ENCODE measurements at regions not wholly inside any gene's neighbourhood (a gene's known extent, or its start where the extent isn't known, plus 50 kb on each side); places are given as distances from the start of the nearest gene placed in this dataset.

- intact Hi-C loops (cut with DNase I), result no loop called here
- ATAC-seq, result no peak
- 85% methylated on average over 5 of the region's 8 CpGs for WGBS (ENCODE audit: insufficient coverage, low coverage, low lambda C conversion rate, missing lambda C conversion rate)
These were observed 149.3 kb downstream of the TTLL2 start for GRCh38 chr6:167474171-167474570.

GRCh38 chr6:167474725-167475124, 149.8 kb downstream of the TTLL2 start:
- DNase-seq (no peak), ATAC-seq (peak in 2 of 4 donors; percentile 28 to 30)
- WGBS (ENCODE audit: insufficient coverage, low coverage, low lambda C conversion rate, missing lambda C conversion rate), result 51% methylated on average over 3 of the region's 3 CpGs
- no peak overlapping the region for H3K27ac ChIP-seq
- H3K4me1 ChIP-seq, result no peaks in the 10 kb centered on the region
- no peaks in the 10 kb centered on the region for H3K27me3 ChIP-seq
- TF ChIP-seq POLR2A (IDR thresholded peaks at IDR 0.05), result no peak
- TF ChIP-seq CTCF (IDR thresholded peaks at IDR 0.05), result no peak
- no peaks in the 10 kb centered on the region for H3K9me3 ChIP-seq
- H3K36me3 ChIP-seq, result no peaks in the 10 kb centered on the region
- H3K4me3 ChIP-seq, result no peak overlapping the region
- intact Hi-C loops (cut with DNase I), result no loop called here

More at GRCh38 chr6:167474171-167474570, 149.3 kb downstream of the TTLL2 start:
- no peak overlapping the region for H3K27ac ChIP-seq
- no peak for DNase-seq
- TF ChIP-seq CTCF (IDR thresholded peaks at IDR 0.05) (no peak), POLR2A (IDR thresholded peaks at IDR 0.05) (no peak)
- H3K36me3 ChIP-seq, result no peaks in the 10 kb centered on the region
- H3K4me3 ChIP-seq, result no peak overlapping the region
- H3K27me3 ChIP-seq, result no peaks in the 10 kb centered on the region
- H3K9me3 ChIP-seq, result no peaks in the 10 kb centered on the region
- no peaks in the 10 kb centered on the region for H3K4me1 ChIP-seq

- ATAC-seq, result no peak
- Histone ChIP-seq H3K27ac (no peak overlapping the region), H3K4me1 (no peaks in the 10 kb centered on the region), H3K36me3 (no peaks in the 10 kb centered on the region), H3K9me3 (no peaks in the 10 kb centered on the region), H3K4me3 (no peak overlapping the region), H3K27me3 (no peaks in the 10 kb centered on the region)
- intact Hi-C loops (cut with DNase I), result no loop called here
- DNase-seq, result no peak
- WGBS (ENCODE audit: insufficient coverage, low coverage, low lambda C conversion rate, missing lambda C conversion rate), result 78% methylated on average over 9 of the region's 9 CpGs
- TF ChIP-seq CTCF (IDR thresholded peaks at IDR 0.05) (no peak), POLR2A (IDR thresholded peaks at IDR 0.05) (no peak)
These were observed 151.1 kb downstream of the TTLL2 start for GRCh38 chr6:167475947-167476346.

- intact Hi-C loops (cut with DNase I), result no loop called here
- DNase-seq, result no peak
- TF ChIP-seq CTCF (IDR thresholded peaks at IDR 0.05) (no peak), POLR2A (IDR thresholded peaks at IDR 0.05) (no peak)
These were observed 152.1 kb downstream of the TTLL2 start for GRCh38 chr6:167476844-167477595.

More at GRCh38 chr6:167476844-167477595, 152.1 kb downstream of the TTLL2 start:
- Histone ChIP-seq H3K27me3 (no peaks in the 10 kb centered on the region), H3K36me3 (no peaks in the 10 kb centered on the region), H3K27ac (no peak overlapping the region), H3K9me3 (no peaks in the 10 kb centered on the region), H3K4me3 (no peak overlapping the region), H3K4me1 (no peaks in the 10 kb centered on the region)
- WGBS (ENCODE audit: insufficient coverage, low coverage, low lambda C conversion rate, missing lambda C conversion rate), result 83% methylated on average over 12 of the region's 16 CpGs
- ATAC-seq, result no peak

Measured in right lobe of liver (tissue), 6 donors.